Naive thymus-derived CD8-positive, alpha-beta T cell (primary cell): ENCODE measurements at regions not wholly inside any gene's neighbourhood (a gene's known extent, or its start where the extent isn't known, plus 50 kb on each side); places are given as distances from the start of the nearest gene placed in this dataset.

Experiments
- ATAC-seq, 2 donors: fragments of 150-1000 bp; cut with Tn5 transposase in 1 of 2; sonication (Bioruptor Pico), chemical (Tn5 transposase) in 1 of 2; 1 replicate in 1 of 2; 2 replicates in 1 of 2; pipeline ENCODE4 v1.10.0; 2021; ENCODE audit warnings: mild to moderate bottlenecking in 2 of 2, moderate library complexity in 2 of 2
- POLR2A ChIA-PET: fragments of 350-600 bp; sonication (Branson Sonifier 250); formaldehyde crosslinking; loops from one replicate; lab custom pipeline; 2021; ENCODE audit warnings: antibody characterized with exemption; lab: Charles Lee
- DNase-seq, 10 donors: peaks; one replicate each; pipeline versions ENCODE4 v3.0.0 to v3.0.0-alpha.2; 2020 to 2022
- H3K27ac Mint-ChIP-seq, 10 donors: one replicate each; pipeline ENCODE4 v1.8.0; 2020 to 2022; ENCODE audit warnings: mild to moderate bottlenecking in 10 of 10, mixed read lengths in 10 of 10, moderate library complexity in 4 of 10, inconsistent platforms in 1 of 10
- H3K27me3 Mint-ChIP-seq, 5 donors: one replicate each; pipeline ENCODE4 v1.8.0; 2021 to 2022; ENCODE audit warnings: mixed read lengths in 5 of 5
- H3K36me3 Mint-ChIP-seq, 3 donors: one replicate each; pipeline ENCODE4 v1.8.0; 2020 to 2022; ENCODE audit warnings: mixed read lengths in 3 of 3, mild to moderate bottlenecking in 2 of 3, inconsistent platforms in 1 of 3
- H3K4me1 Mint-ChIP-seq, 4 donors: one replicate each; pipeline ENCODE4 v1.8.0; 2021 to 2022; ENCODE audit warnings: mixed read lengths in 4 of 4
- H3K4me3 Mint-ChIP-seq, 10 donors: one replicate each; pipeline ENCODE4 v1.8.0; 2020 to 2022; ENCODE audit warnings: mild to moderate bottlenecking in 10 of 10, mixed read lengths in 10 of 10, moderate library complexity in 6 of 10, inconsistent platforms in 1 of 10
- H3K9me3 Mint-ChIP-seq, 9 donors: one replicate each; pipeline ENCODE4 v1.8.0; 2020 to 2022; ENCODE audit warnings: mixed read lengths in 9 of 9, mild to moderate bottlenecking in 3 of 9, inconsistent platforms in 1 of 9, moderate library complexity in 1 of 9

- no peak for ATAC-seq
Observed at GRCh38 chr4:111556851-111557250, 588.4 kb upstream of the FAM241A start.

GRCh38 chr4:111562826-111563225 lies 582.4 kb upstream of the FAM241A start:
- H3K4me1 Mint-ChIP-seq, result no peaks in the 10 kb centered on the region
- no peak overlapping the region for H3K27ac Mint-ChIP-seq
- POLR2A ChIA-PET, result no interaction called here
- no peaks in the 10 kb centered on the region for H3K27me3 Mint-ChIP-seq
- ATAC-seq, result no peak
- DNase-seq, result no peak
- no peaks in the 10 kb centered on the region for H3K36me3 Mint-ChIP-seq
- H3K4me3 Mint-ChIP-seq, result no peak overlapping the region
- H3K9me3 Mint-ChIP-seq, result peaks cover 0 to 26% (median 9%) of the 10 kb centered on the region in 9 donors

More at GRCh38 chr4:111556851-111557250, 588.4 kb upstream of the FAM241A start:
- H3K9me3 Mint-ChIP-seq, result peaks cover 2 to 20% (median 9%) of the 10 kb centered on the region in 9 donors
- POLR2A ChIA-PET, result no interaction called here
- no peaks in the 10 kb centered on the region for H3K36me3 Mint-ChIP-seq
- H3K27ac Mint-ChIP-seq, result no peak overlapping the region
- DNase-seq, result no peak
- H3K4me3 Mint-ChIP-seq, result no peak overlapping the region
- no peaks in the 10 kb centered on the region for H3K4me1 Mint-ChIP-seq
- no peaks in the 10 kb centered on the region for H3K27me3 Mint-ChIP-seq

GRCh38 chr4:111572470-111572869 lies 572.8 kb upstream of the FAM241A start:
- ATAC-seq, result no peak
- Mint-ChIP-seq H3K9me3 (peaks cover 0 to 10% (median 2%) of the 10 kb centered on the region in 9 donors), H3K27ac (no peak overlapping the region), H3K27me3 (no peaks in the 10 kb centered on the region), H3K4me1 (no peaks in the 10 kb centered on the region), H3K36me3 (no peaks in the 10 kb centered on the region), H3K4me3 (no peak overlapping the region)
- POLR2A ChIA-PET, result no interaction called here
- no peak for DNase-seq

- Mint-ChIP-seq H3K27ac (no peak overlapping the region), H3K27me3 (no peaks in the 10 kb centered on the region), H3K9me3 (peaks cover 0 to 6% (median 0%) of the 10 kb centered on the region in 9 donors), H3K4me3 (no peak overlapping the region), H3K36me3 (no peaks in the 10 kb centered on the region), H3K4me1 (no peaks in the 10 kb centered on the region)
- no peak for ATAC-seq
- POLR2A ChIA-PET, result no interaction called here
- no peak for DNase-seq
Observed at GRCh38 chr4:111573386-111573785, 571.9 kb upstream of the FAM241A start.

- no peaks in the 10 kb centered on the region for H3K27me3 Mint-ChIP-seq
- ATAC-seq (no peak), DNase-seq (no peak)
- no peaks in the 10 kb centered on the region for H3K4me1 Mint-ChIP-seq
- H3K9me3 Mint-ChIP-seq, result peaks cover 2 to 22% (median 8%) of the 10 kb centered on the region in 9 donors
- POLR2A ChIA-PET, result no interaction called here
- no peak overlapping the region for H3K27ac Mint-ChIP-seq
- H3K4me3 Mint-ChIP-seq, result no peak overlapping the region
- peaks cover 0 to 3% (median 1%) of the 10 kb centered on the region in 3 donors for H3K36me3 Mint-ChIP-seq
Observed at GRCh38 chr4:111579767-111580166, 565.5 kb upstream of the FAM241A start.

GRCh38 chr4:111595456-111595855 lies 549.8 kb upstream of the FAM241A start:
- H3K36me3 Mint-ChIP-seq, result no peaks in the 10 kb centered on the region
- no peaks in the 10 kb centered on the region for H3K4me1 Mint-ChIP-seq
- H3K27me3 Mint-ChIP-seq, result no peaks in the 10 kb centered on the region
- no peak overlapping the region for H3K27ac Mint-ChIP-seq
- H3K4me3 Mint-ChIP-seq, result no peak overlapping the region
- POLR2A ChIA-PET, result no interaction called here
- H3K9me3 Mint-ChIP-seq, result peaks cover 0 to 10% (median 0%) of the 10 kb centered on the region in 9 donors
- no peak for DNase-seq
- ATAC-seq, result no peak

- H3K4me1 Mint-ChIP-seq, result no peaks in the 10 kb centered on the region
- POLR2A ChIA-PET, result no interaction called here
- no peaks in the 10 kb centered on the region for H3K27me3 Mint-ChIP-seq
- DNase-seq, result no peak
- no peaks in the 10 kb centered on the region for H3K36me3 Mint-ChIP-seq
- ATAC-seq, result no peak
- H3K27ac Mint-ChIP-seq, result no peak overlapping the region
- H3K9me3 Mint-ChIP-seq, result peaks cover 0 to 10% (median 0%) of the 10 kb centered on the region in 9 donors
- H3K4me3 Mint-ChIP-seq, result no peak overlapping the region
Observed at GRCh38 chr4:111596491-111596890, 548.8 kb upstream of the FAM241A start.

GRCh38 chr4:111601671-111602070 lies 543.6 kb upstream of the FAM241A start:
- H3K27me3 Mint-ChIP-seq, result no peaks in the 10 kb centered on the region
- H3K36me3 Mint-ChIP-seq, result no peaks in the 10 kb centered on the region
- H3K4me1 Mint-ChIP-seq, result no peaks in the 10 kb centered on the region
- no peak overlapping the region for H3K4me3 Mint-ChIP-seq
- H3K9me3 Mint-ChIP-seq, result peaks cover 0 to 16% (median 2%) of the 10 kb centered on the region in 9 donors
- ATAC-seq (no peak), DNase-seq (no peak)
- H3K27ac Mint-ChIP-seq, result no peak overlapping the region
- POLR2A ChIA-PET, result no interaction called here

GRCh38 chr4:111602848-111603247 lies 542.4 kb upstream of the FAM241A start:
- no peak overlapping the region for H3K27ac Mint-ChIP-seq
- no peak for ATAC-seq
- no peaks in the 10 kb centered on the region for H3K4me1 Mint-ChIP-seq
- H3K9me3 Mint-ChIP-seq, result peaks cover 0 to 16% (median 2%) of the 10 kb centered on the region in 9 donors
- POLR2A ChIA-PET, result no interaction called here
- H3K4me3 Mint-ChIP-seq, result no peak overlapping the region
- no peaks in the 10 kb centered on the region for H3K36me3 Mint-ChIP-seq
- no peak for DNase-seq
- H3K27me3 Mint-ChIP-seq, result no peaks in the 10 kb centered on the region

- POLR2A ChIA-PET, result no interaction called here
- Mint-ChIP-seq H3K36me3 (no peaks in the 10 kb centered on the region), H3K27me3 (no peaks in the 10 kb centered on the region), H3K27ac (no peak overlapping the region), H3K4me3 (no peak overlapping the region), H3K4me1 (no peaks in the 10 kb centered on the region), H3K9me3 (peaks cover 0 to 16% (median 2%) of the 10 kb centered on the region in 9 donors)
- ATAC-seq (no peak), DNase-seq (no peak)
Observed at GRCh38 chr4:111605111-111605510, 540.1 kb upstream of the FAM241A start.

- H3K9me3 Mint-ChIP-seq, result peaks cover 0 to 10% (median 2%) of the 10 kb centered on the region in 9 donors
- POLR2A ChIA-PET, result no interaction called here
- no peak overlapping the region for H3K4me3 Mint-ChIP-seq
- H3K27me3 Mint-ChIP-seq, result no peaks in the 10 kb centered on the region
- H3K4me1 Mint-ChIP-seq, result no peaks in the 10 kb centered on the region
- ATAC-seq (no peak), DNase-seq (no peak)
- no peaks in the 10 kb centered on the region for H3K36me3 Mint-ChIP-seq
- no peak overlapping the region for H3K27ac Mint-ChIP-seq
Observed at GRCh38 chr4:111610681-111611080, 534.6 kb upstream of the FAM241A start.

- Mint-ChIP-seq H3K9me3 (peaks cover 0 to 4% (median 2%) of the 10 kb centered on the region in 9 donors), H3K4me3 (no peak overlapping the region), H3K36me3 (no peaks in the 10 kb centered on the region), H3K27ac (no peak overlapping the region), H3K4me1 (no peaks in the 10 kb centered on the region), H3K27me3 (no peaks in the 10 kb centered on the region)
- POLR2A ChIA-PET, result no interaction called here
- ATAC-seq (no peak), DNase-seq (no peak)
Observed at GRCh38 chr4:111618908-111619307, 526.3 kb upstream of the FAM241A start.

- Mint-ChIP-seq H3K27me3 (peaks cover 0 to 3% (median 0%) of the 10 kb centered on the region in 5 donors), H3K4me3 (no peak overlapping the region), H3K4me1 (no peaks in the 10 kb centered on the region), H3K27ac (no peak overlapping the region), H3K36me3 (no peaks in the 10 kb centered on the region), H3K9me3 (peaks cover 0 to 24% (median 2%) of the 10 kb centered on the region in 9 donors)
- DNase-seq, result no peak
- POLR2A ChIA-PET, result no interaction called here
- ATAC-seq, result no peak
Observed at GRCh38 chr4:111628437-111628836, 516.8 kb upstream of the FAM241A start.

- no peak for ATAC-seq
- H3K4me1 Mint-ChIP-seq, result no peaks in the 10 kb centered on the region
- peaks cover 0 to 19% (median under 1%) of the 10 kb centered on the region in 9 donors for H3K9me3 Mint-ChIP-seq
- H3K27me3 Mint-ChIP-seq, result peaks cover 0 to 3% (median 0%) of the 10 kb centered on the region in 5 donors
- POLR2A ChIA-PET, result no interaction called here
- DNase-seq, result no peak
- no peak overlapping the region for H3K27ac Mint-ChIP-seq
- H3K4me3 Mint-ChIP-seq, result no peak overlapping the region
- no peaks in the 10 kb centered on the region for H3K36me3 Mint-ChIP-seq
Observed at GRCh38 chr4:111630705-111631104, 514.5 kb upstream of the FAM241A start.
